Prostate gland (tissue), 2 donors: ENCODE measurements at regions not wholly inside any gene's neighbourhood (a gene's known extent, or its start where the extent isn't known, plus 50 kb on each side); places are given as distances from the start of the nearest gene placed in this dataset.
"Not testable (repeated sequence)": the region's sequence is repeated elsewhere in the genome, so short reads cannot be mapped to it uniquely, and the experiment has no call there.

Experiments used
- POLR2A ChIP-seq: fragments of 450-650 bp; IDR thresholded peaks from one replicate; pipeline ENCODE4 v1.6.1; 2016; ENCODE audit warnings: antibody characterized with exemption, mild to moderate bottlenecking
- POLR2AphosphoS5 ChIP-seq: sonication (generic); formaldehyde crosslinking; IDR thresholded peaks from one replicate; pipeline ENCODE4 v1.6.1; 2017; ENCODE audit warnings: antibody characterized with exemption
- TF ChIP-seq, protein P1 (sequence below), 4 experiments: fragments of 200-600 bp in 2 of 4; fragments of 450-650 bp in 2 of 4; sonication (generic) in 2 of 4; IDR thresholded peaks; 1 replicate in 3 of 4; 2 replicates in 1 of 4; pipeline ENCODE4 v1.5.1; 2016 to 2019; ENCODE audit warnings: antibody characterized with exemption in 4 of 4, mild to moderate bottlenecking in 2 of 4, moderate library complexity in 2 of 4

DNA sequence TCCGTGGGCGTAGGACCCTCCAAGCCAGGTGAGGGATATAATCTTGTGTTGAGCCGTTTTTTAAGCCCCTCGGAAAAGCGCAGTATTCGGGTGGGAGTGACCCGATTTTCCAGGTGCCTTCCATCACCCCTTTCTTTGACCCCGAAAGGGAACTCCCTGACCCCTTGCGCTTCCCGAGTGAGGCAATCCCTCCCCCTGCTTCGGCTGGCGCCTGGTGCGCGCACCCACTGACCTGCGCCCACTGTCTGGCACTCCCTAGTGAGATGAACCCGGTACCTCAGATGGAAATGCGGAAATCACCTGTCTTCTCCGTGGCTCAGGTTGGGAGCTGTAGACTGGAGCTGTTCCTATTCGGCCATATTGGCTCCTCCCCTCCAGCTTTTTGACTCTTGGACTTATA, 1365.0 kb downstream of the GRIK2 start:
- not testable (repeated sequence) for TF ChIP-seq POLR2AphosphoS5, POLR2A
- TF ChIP-seq, protein P1, sequence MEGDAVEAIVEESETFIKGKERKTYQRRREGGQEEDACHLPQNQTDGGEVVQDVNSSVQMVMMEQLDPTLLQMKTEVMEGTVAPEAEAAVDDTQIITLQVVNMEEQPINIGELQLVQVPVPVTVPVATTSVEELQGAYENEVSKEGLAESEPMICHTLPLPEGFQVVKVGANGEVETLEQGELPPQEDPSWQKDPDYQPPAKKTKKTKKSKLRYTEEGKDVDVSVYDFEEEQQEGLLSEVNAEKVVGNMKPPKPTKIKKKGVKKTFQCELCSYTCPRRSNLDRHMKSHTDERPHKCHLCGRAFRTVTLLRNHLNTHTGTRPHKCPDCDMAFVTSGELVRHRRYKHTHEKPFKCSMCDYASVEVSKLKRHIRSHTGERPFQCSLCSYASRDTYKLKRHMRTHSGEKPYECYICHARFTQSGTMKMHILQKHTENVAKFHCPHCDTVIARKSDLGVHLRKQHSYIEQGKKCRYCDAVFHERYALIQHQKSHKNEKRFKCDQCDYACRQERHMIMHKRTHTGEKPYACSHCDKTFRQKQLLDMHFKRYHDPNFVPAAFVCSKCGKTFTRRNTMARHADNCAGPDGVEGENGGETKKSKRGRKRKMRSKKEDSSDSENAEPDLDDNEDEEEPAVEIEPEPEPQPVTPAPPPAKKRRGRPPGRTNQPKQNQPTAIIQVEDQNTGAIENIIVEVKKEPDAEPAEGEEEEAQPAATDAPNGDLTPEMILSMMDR (IDR thresholded peaks at IDR 0.05): not testable (repeated sequence)
